GM12892 (cell line): ENCODE measurements at regions not wholly inside any gene's neighbourhood (a gene's known extent, or its start where the extent isn't known, plus 50 kb on each side); places are given as distances from the start of the nearest gene placed in this dataset.

Source experiments
- POLR2A ChIP-seq: IDR thresholded peaks from 2 replicates; pipeline ENCODE4 v1.6.1; 2011; ENCODE audit warnings: low read depth, low read length, control low read depth
- POLR2AphosphoS5 ChIP-seq: IDR thresholded peaks from 2 replicates; pipeline ENCODE4 v1.6.1; 2011; ENCODE audit warnings: low read depth, low read length, control low read depth
- TAF1 ChIP-seq: IDR thresholded peaks from 2 replicates; pipeline ENCODE4 v1.6.1; 2011; ENCODE audit warnings: low read depth, mild to moderate bottlenecking, control low read depth, low read length, borderline replicate concordance

- no peak for TF ChIP-seq POLR2AphosphoS5
- TF ChIP-seq TAF1, result no peak
- TF ChIP-seq POLR2A, result no peak
These were observed 216.2 kb downstream of the HS3ST3A1 start for GRCh38 chr17:13385481-13385911.
